ENCODE measurements at regions not wholly inside any gene's neighbourhood (a gene's known extent, or its start where the extent isn't known, plus 50 kb on each side); places are given as distances from the start of the nearest gene placed in this dataset.

DNA sequence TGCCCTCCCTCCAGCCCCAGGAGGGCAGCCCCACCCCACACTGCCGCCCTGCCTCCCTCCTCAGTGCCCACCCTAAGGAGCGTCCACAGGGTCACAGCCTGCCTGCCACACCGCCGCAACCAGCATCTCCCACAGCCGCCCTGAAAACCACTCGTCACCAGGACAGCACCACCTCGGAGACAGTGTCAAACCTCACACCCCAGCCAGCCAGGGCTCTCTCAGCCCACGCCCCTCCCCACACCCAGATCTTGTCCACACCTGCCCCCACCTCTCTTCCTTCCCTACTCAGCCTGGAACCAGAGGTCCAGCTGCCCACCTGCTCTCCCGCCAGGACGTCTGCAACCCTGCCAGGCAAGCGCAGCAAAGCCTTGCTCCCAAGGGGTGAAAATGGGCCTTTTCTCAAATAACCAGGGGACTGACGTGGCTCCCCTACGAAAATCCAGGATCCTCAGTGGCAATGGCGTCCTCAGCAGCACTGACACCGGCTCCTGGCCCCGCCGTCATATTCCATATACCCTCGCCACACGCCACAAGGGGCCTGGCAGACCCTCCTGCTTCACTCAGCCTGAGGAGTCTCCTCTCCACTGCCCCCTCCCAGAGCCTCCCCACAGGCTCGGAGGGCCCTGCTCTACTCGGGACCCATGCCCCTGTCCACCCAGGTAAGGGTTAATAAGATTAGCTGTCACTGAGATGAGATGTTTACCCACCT lies 71.0 kb upstream of the ADAMTS2 start:
- DNase-seq (ENCODE audit: low spot score): peak; percentile 16
- Histone ChIP-seq H3K4me3 (ENCODE audit: low read depth in 1 of 3, low read length in 3 of 3) (no peak overlapping the region), H3K9me3 (ENCODE audit: control insufficient read depth in 4 of 4, low read length in 3 of 4) (no peaks in the 10 kb centered on the region), H3K27me3 (ENCODE audit: control insufficient read depth in 4 of 4, insufficient read depth in 4 of 4, low read length in 3 of 4) (no peaks in the 10 kb centered on the region), H3K9ac (ENCODE audit: low read depth in 1 of 2, low read length in 2 of 2) (no peak overlapping the region), H3K27ac (ENCODE audit: low read depth in 1 of 2, low read length in 2 of 2) (no peak overlapping the region), H3K36me3 (ENCODE audit: control insufficient read depth in 4 of 4, insufficient read depth in 3 of 4, low read depth in 1 of 4, low read length in 3 of 4) (no peaks in the 10 kb centered on the region), H3K4me1 (ENCODE audit: control insufficient read depth in 4 of 4, insufficient read depth in 4 of 4, low read length in 3 of 4) (no peaks in the 10 kb centered on the region)
- WGBS: 78% methylated on average over 21 of the region's 21 CpGs
- TF ChIP-seq, protein P1, sequence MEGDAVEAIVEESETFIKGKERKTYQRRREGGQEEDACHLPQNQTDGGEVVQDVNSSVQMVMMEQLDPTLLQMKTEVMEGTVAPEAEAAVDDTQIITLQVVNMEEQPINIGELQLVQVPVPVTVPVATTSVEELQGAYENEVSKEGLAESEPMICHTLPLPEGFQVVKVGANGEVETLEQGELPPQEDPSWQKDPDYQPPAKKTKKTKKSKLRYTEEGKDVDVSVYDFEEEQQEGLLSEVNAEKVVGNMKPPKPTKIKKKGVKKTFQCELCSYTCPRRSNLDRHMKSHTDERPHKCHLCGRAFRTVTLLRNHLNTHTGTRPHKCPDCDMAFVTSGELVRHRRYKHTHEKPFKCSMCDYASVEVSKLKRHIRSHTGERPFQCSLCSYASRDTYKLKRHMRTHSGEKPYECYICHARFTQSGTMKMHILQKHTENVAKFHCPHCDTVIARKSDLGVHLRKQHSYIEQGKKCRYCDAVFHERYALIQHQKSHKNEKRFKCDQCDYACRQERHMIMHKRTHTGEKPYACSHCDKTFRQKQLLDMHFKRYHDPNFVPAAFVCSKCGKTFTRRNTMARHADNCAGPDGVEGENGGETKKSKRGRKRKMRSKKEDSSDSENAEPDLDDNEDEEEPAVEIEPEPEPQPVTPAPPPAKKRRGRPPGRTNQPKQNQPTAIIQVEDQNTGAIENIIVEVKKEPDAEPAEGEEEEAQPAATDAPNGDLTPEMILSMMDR (IDR thresholded peaks at IDR 0.05; ENCODE audit: low read depth, low read length, missing input control): no peak
- TF ChIP-seq FOXA2 (IDR thresholded peaks at IDR 0.05) (no peak), EGR1 (IDR thresholded peaks at IDR 0.05; ENCODE audit: low read depth in 2 of 2) (no peak), SP1 (IDR thresholded peaks at IDR 0.05) (no peak), HNF4G (IDR thresholded peaks at IDR 0.05) (no peak), RAD21 (IDR thresholded peaks at IDR 0.05) (no peak), HNF4A (conservative IDR thresholded peaks at IDR 0.05) (no peak), TAF1 (conservative IDR thresholded peaks at IDR 0.05) (no peak), JUND (IDR thresholded peaks at IDR 0.05) (no peak)
- TF ChIP-seq, protein P2, sequence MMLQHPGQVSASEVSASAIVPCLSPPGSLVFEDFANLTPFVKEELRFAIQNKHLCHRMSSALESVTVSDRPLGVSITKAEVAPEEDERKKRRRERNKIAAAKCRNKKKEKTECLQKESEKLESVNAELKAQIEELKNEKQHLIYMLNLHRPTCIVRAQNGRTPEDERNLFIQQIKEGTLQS (IDR thresholded peaks at IDR 0.05): no peak
- TF ChIP-seq, protein P3, sequence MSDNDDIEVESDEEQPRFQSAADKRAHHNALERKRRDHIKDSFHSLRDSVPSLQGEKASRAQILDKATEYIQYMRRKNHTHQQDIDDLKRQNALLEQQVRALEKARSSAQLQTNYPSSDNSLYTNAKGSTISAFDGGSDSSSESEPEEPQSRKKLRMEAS (IDR thresholded peaks at IDR 0.05): no peak

DNA sequence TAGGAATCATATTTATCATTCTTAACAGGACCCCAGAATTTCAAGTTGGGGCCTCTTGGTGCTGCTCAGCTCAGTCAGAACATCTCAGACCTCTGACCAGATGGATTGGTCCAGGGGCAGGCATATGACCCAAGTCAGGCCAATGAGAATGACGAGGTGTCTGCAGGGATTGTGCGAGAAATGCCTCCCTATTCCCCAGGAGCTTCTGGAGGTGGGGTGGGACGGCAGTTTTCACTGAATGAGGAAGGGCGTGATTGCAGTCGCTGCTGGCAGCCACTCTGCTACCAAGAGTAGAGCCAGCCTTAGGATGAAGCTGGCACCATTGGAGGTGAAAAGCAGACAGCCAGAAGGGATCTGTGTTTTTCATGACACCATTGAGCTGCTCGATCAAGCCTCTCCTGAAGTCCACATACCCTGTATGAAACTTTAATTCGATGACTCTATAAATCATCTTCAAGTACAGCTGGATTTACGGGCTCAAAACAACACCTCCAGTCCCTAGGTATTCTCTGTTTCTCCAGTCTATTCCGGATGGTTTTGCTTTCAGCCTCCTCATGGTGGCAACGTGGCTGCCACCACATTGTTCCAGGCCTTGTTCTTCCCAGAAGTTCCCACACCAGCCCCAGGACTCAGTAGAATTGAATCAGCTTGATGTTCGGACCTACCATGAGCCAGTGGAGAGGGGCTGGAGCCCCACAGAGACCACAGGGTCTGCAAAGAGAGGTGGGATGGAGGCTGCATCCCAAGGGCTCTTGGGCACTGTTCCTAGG lies 70.2 kb upstream of the ADAMTS2 start:
- 82% methylated on average over 11 of the region's 11 CpGs for WGBS
- no peak for TF ChIP-seq NR2F2 (IDR thresholded peaks at IDR 0.05)
- TF ChIP-seq, protein P3 (IDR thresholded peaks at IDR 0.05): no peak
- H3K27ac ChIP-seq (ENCODE audit: low read depth in 1 of 2, low read length in 2 of 2): no peak overlapping the region
- no peaks in the 10 kb centered on the region for H3K4me1 ChIP-seq (ENCODE audit: control insufficient read depth in 4 of 4, insufficient read depth in 4 of 4, low read length in 3 of 4)
- H3K36me3 ChIP-seq (ENCODE audit: control insufficient read depth in 4 of 4, insufficient read depth in 3 of 4, low read depth in 1 of 4, low read length in 3 of 4): no peaks in the 10 kb centered on the region
- no peak overlapping the region for H3K9ac ChIP-seq (ENCODE audit: low read depth in 1 of 2, low read length in 2 of 2)
- no peaks in the 10 kb centered on the region for H3K27me3 ChIP-seq (ENCODE audit: control insufficient read depth in 4 of 4, insufficient read depth in 4 of 4, low read length in 3 of 4)
- no peaks in the 10 kb centered on the region for H3K9me3 ChIP-seq (ENCODE audit: control insufficient read depth in 4 of 4, low read length in 3 of 4)
- no peak overlapping the region for H3K4me3 ChIP-seq (ENCODE audit: low read depth in 1 of 3, low read length in 3 of 3)
- peak; percentile 21 for DNase-seq (ENCODE audit: low spot score)

DNA sequence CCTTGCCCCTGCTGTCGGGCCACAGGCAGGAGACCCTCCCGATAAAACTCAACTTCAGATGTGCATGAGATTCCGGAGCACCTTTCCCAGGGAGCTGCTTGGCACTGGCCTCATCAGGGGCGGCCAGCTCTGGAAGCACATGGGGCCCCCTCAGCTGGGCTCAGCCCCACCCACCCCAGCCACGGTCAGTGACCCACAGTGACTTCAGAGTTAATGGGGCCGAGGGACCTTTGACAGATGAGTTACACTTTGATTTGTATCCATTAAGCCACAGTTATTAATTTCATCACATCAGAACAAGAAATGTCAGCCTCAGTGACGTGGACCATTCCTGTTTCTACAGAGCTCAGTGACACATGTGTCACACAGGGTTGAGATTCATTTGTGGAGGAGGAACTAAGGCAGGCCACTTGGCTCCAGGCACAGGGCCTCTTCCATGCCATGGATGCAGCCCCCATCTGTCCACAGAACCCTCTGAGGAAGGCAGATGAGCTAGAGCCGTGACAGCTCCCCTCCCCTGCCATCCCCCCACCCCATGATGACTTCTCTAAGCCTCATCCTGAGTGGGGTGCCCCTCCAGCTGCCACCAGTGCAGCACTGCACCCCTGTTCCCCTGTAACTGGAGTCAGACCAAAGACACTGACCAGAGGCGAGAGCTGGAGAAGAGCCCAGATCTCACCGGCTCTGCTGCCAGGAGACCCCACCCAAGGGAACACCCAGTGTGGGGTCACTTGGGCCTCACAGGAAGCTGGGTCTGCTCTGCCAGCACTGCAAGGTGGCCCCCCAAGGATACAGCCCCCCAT lies 69.4 kb upstream of the ADAMTS2 start:
- TF ChIP-seq GABPA (IDR thresholded peaks at IDR 0.05 in 1 of 2, conservative IDR thresholded peaks at IDR 0.05 in 1 of 2) (no peak), RAD21 (IDR thresholded peaks at IDR 0.05) (no peak), FOXA1 (IDR thresholded peaks at IDR 0.05) (no peak), SP1 (IDR thresholded peaks at IDR 0.05) (no peak), HNF4G (IDR thresholded peaks at IDR 0.05) (no peak), NR2F2 (IDR thresholded peaks at IDR 0.05) (no peak), RXRA (IDR thresholded peaks at IDR 0.05) (peak in 1 of 2 donors; percentile 13)
- TF ChIP-seq, protein P3 (IDR thresholded peaks at IDR 0.05): no peak
- Histone ChIP-seq H3K27ac (ENCODE audit: low read depth in 1 of 2, low read length in 2 of 2) (no peak overlapping the region), H3K9me3 (ENCODE audit: control insufficient read depth in 4 of 4, low read length in 3 of 4) (no peaks in the 10 kb centered on the region), H3K4me1 (ENCODE audit: control insufficient read depth in 4 of 4, insufficient read depth in 4 of 4, low read length in 3 of 4) (no peaks in the 10 kb centered on the region), H3K27me3 (ENCODE audit: control insufficient read depth in 4 of 4, insufficient read depth in 4 of 4, low read length in 3 of 4) (no peaks in the 10 kb centered on the region), H3K36me3 (ENCODE audit: control insufficient read depth in 4 of 4, insufficient read depth in 3 of 4, low read depth in 1 of 4, low read length in 3 of 4) (no peaks in the 10 kb centered on the region), H3K9ac (ENCODE audit: low read depth in 1 of 2, low read length in 2 of 2) (no peak overlapping the region), H3K4me3 (ENCODE audit: low read depth in 1 of 3, low read length in 3 of 3) (no peak overlapping the region)
- DNase-seq (ENCODE audit: low spot score): peak; percentile 20
- 78% methylated on average over 10 of the region's 10 CpGs for WGBS

Measured in liver (tissue), 8 donors.